ENCODE measurements at regions not wholly inside any gene's neighbourhood (a gene's known extent, or its start where the extent isn't known, plus 50 kb on each side); places are given as distances from the start of the nearest gene placed in this dataset.

GRCh38 chr2:56754066-56754615, 570.4 kb downstream of the CCDC85A start:
- Histone ChIP-seq H3K27ac (no peak overlapping the region), H3K9ac (no peak overlapping the region), H3K9me3 (no peaks in the 10 kb centered on the region), H3K4me3 (no peak overlapping the region), H3K27me3 (no peaks in the 10 kb centered on the region), H3K4me1 (no peaks in the 10 kb centered on the region), H4K20me1 (no peaks in the 10 kb centered on the region), H3K4me2 (no peak overlapping the region), H3K36me3 (no peaks in the 10 kb centered on the region)
- no peak for TF ChIP-seq Cebpa-rat (IDR thresholded peaks at IDR 0.05)

GRCh38 chr2:56754627-56755026, 570.8 kb downstream of the CCDC85A start:
- Histone ChIP-seq H3K27me3 (no peaks in the 10 kb centered on the region), H3K4me2 (no peak overlapping the region), H3K27ac (no peak overlapping the region), H3K36me3 (no peaks in the 10 kb centered on the region), H4K20me1 (no peaks in the 10 kb centered on the region), H3K4me3 (no peak overlapping the region), H3K4me1 (no peaks in the 10 kb centered on the region), H3K9ac (no peak overlapping the region), H3K9me3 (no peaks in the 10 kb centered on the region)
- no peak for TF ChIP-seq Cebpa-rat (IDR thresholded peaks at IDR 0.05)

GRCh38 chr2:56757884-56758545, 574.2 kb downstream of the CCDC85A start:
- H3K36me3 ChIP-seq, result no peaks in the 10 kb centered on the region
- no peak overlapping the region for H3K4me2 ChIP-seq

GRCh38 chr2:56763683-56764082, 579.9 kb downstream of the CCDC85A start:
- Histone ChIP-seq H3K4me3 (no peak overlapping the region), H3K36me3 (no peaks in the 10 kb centered on the region), H4K20me1 (no peaks in the 10 kb centered on the region), H3K27me3 (no peaks in the 10 kb centered on the region), H3K4me1 (no peaks in the 10 kb centered on the region), H3K27ac (no peak overlapping the region), H3K9me3 (peaks cover 9% of the 10 kb centered on the region; the same call in 1 of the 2 replicates), H3K9ac (no peak overlapping the region), H3K4me2 (no peak overlapping the region)
- TF ChIP-seq Cebpa-rat (IDR thresholded peaks at IDR 0.05), result no peak

More at GRCh38 chr2:56757884-56758545, 574.2 kb downstream of the CCDC85A start:
- no peaks in the 10 kb centered on the region for H3K4me1 ChIP-seq
- H3K27me3 ChIP-seq, result no peaks in the 10 kb centered on the region
- TF ChIP-seq Cebpa-rat (IDR thresholded peaks at IDR 0.05), result no peak
- no peaks in the 10 kb centered on the region for H4K20me1 ChIP-seq
- H3K9me3 ChIP-seq, result peaks cover 9% of the 10 kb centered on the region; the same call in 1 of the 2 replicates
- H3K27ac ChIP-seq, result no peak overlapping the region
- no peak overlapping the region for H3K4me3 ChIP-seq
- H3K9ac ChIP-seq, result no peak overlapping the region

GRCh38 chr2:56768973-56769372, 585.2 kb downstream of the CCDC85A start:
- no peak overlapping the region for H3K9ac ChIP-seq
- no peak for TF ChIP-seq Cebpa-rat (IDR thresholded peaks at IDR 0.05)
- no peaks in the 10 kb centered on the region for H3K27me3 ChIP-seq
- H3K9me3 ChIP-seq, result no peaks in the 10 kb centered on the region
- no peaks in the 10 kb centered on the region for H3K4me1 ChIP-seq
- no peaks in the 10 kb centered on the region for H4K20me1 ChIP-seq
- H3K36me3 ChIP-seq, result no peaks in the 10 kb centered on the region
- no peak overlapping the region for H3K4me2 ChIP-seq
- H3K4me3 ChIP-seq, result no peak overlapping the region
- H3K27ac ChIP-seq, result no peak overlapping the region

GRCh38 chr2:56770490-56770889, 586.7 kb downstream of the CCDC85A start:
- Histone ChIP-seq H3K4me1 (no peaks in the 10 kb centered on the region), H3K36me3 (no peaks in the 10 kb centered on the region), H3K4me3 (no peak overlapping the region), H3K4me2 (no peak overlapping the region), H3K9me3 (no peaks in the 10 kb centered on the region), H3K27ac (no peak overlapping the region), H3K27me3 (no peaks in the 10 kb centered on the region), H4K20me1 (no peaks in the 10 kb centered on the region), H3K9ac (no peak overlapping the region)
- TF ChIP-seq Cebpa-rat (IDR thresholded peaks at IDR 0.05), result no peak

- no peaks in the 10 kb centered on the region for H3K36me3 ChIP-seq
- H3K4me2 ChIP-seq, result no peak overlapping the region
- H3K27me3 ChIP-seq, result no peaks in the 10 kb centered on the region
- H3K9ac ChIP-seq, result no peak overlapping the region
- H3K9me3 ChIP-seq, result no peaks in the 10 kb centered on the region
- TF ChIP-seq Cebpa-rat (IDR thresholded peaks at IDR 0.05), result no peak
- H3K4me1 ChIP-seq, result no peaks in the 10 kb centered on the region
- no peak overlapping the region for H3K27ac ChIP-seq
- H4K20me1 ChIP-seq, result no peaks in the 10 kb centered on the region
- H3K4me3 ChIP-seq, result no peak overlapping the region
Measured at GRCh38 chr2:56784046-56784445, 600.3 kb downstream of the CCDC85A start.

GRCh38 chr2:56801214-56801613, 617.4 kb downstream of the CCDC85A start:
- Histone ChIP-seq H4K20me1 (no peaks in the 10 kb centered on the region), H3K4me2 (no peak overlapping the region), H3K27ac (no peak overlapping the region), H3K4me3 (no peak overlapping the region), H3K9me3 (no peaks in the 10 kb centered on the region), H3K27me3 (no peaks in the 10 kb centered on the region), H3K36me3 (no peaks in the 10 kb centered on the region), H3K9ac (no peak overlapping the region), H3K4me1 (no peaks in the 10 kb centered on the region)
- TF ChIP-seq Cebpa-rat (IDR thresholded peaks at IDR 0.05), result no peak

GRCh38 chr2:56801770-56802169, 618.0 kb downstream of the CCDC85A start:
- Histone ChIP-seq H3K9me3 (no peaks in the 10 kb centered on the region), H4K20me1 (no peaks in the 10 kb centered on the region), H3K27ac (no peak overlapping the region), H3K36me3 (no peaks in the 10 kb centered on the region), H3K4me2 (no peak overlapping the region), H3K27me3 (no peaks in the 10 kb centered on the region), H3K4me3 (no peak overlapping the region), H3K4me1 (no peaks in the 10 kb centered on the region), H3K9ac (no peak overlapping the region)
- TF ChIP-seq Cebpa-rat (IDR thresholded peaks at IDR 0.05), result no peak

GRCh38 chr2:56803596-56803995, 619.8 kb downstream of the CCDC85A start:
- H3K9me3 ChIP-seq, result no peaks in the 10 kb centered on the region
- no peak overlapping the region for H3K27ac ChIP-seq
- H3K4me1 ChIP-seq, result no peaks in the 10 kb centered on the region

More at GRCh38 chr2:56803596-56803995, 619.8 kb downstream of the CCDC85A start:
- Histone ChIP-seq H3K9ac (no peak overlapping the region), H3K36me3 (no peaks in the 10 kb centered on the region), H3K4me2 (no peak overlapping the region), H3K4me3 (no peak overlapping the region), H4K20me1 (no peaks in the 10 kb centered on the region), H3K27me3 (no peaks in the 10 kb centered on the region)
- TF ChIP-seq Cebpa-rat (IDR thresholded peaks at IDR 0.05), result no peak
